ENCODE measurements at regions not wholly inside any gene's neighbourhood (a gene's known extent, or its start where the extent isn't known, plus 50 kb on each side); places are given as distances from the start of the nearest gene placed in this dataset.

DNA sequence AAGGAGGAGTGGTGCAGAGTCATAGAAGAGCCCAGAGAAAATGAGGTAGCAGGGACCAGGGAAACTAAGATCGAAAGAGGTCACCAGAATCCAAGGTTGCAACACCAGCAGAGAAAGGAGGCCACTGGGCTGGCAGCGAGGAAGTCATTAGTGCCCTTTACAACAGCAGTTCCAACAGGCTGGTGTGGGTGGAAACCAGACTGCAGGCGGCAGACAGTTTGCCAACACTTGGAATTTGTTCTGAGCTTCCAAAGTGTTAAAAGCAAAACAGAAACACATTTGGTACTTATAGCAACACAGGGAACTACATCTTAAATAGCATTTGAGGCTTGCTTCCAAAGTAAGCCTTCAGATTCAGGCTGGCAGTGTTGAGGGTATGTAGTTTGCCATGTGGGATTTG, 95.2 kb upstream of the PWP1 start:
- TF ChIP-seq, protein P1, sequence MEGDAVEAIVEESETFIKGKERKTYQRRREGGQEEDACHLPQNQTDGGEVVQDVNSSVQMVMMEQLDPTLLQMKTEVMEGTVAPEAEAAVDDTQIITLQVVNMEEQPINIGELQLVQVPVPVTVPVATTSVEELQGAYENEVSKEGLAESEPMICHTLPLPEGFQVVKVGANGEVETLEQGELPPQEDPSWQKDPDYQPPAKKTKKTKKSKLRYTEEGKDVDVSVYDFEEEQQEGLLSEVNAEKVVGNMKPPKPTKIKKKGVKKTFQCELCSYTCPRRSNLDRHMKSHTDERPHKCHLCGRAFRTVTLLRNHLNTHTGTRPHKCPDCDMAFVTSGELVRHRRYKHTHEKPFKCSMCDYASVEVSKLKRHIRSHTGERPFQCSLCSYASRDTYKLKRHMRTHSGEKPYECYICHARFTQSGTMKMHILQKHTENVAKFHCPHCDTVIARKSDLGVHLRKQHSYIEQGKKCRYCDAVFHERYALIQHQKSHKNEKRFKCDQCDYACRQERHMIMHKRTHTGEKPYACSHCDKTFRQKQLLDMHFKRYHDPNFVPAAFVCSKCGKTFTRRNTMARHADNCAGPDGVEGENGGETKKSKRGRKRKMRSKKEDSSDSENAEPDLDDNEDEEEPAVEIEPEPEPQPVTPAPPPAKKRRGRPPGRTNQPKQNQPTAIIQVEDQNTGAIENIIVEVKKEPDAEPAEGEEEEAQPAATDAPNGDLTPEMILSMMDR (conservative IDR thresholded peaks at IDR 0.05; ENCODE audit: low read depth, low read length): no peak
- no peak for TF ChIP-seq EZH2 (IDR thresholded peaks at IDR 0.05; ENCODE audit: borderline replicate concordance, low read depth, low read length, poor library complexity, severe bottlenecking)
